ENCODE measurements at regions not wholly inside any gene's neighbourhood (a gene's known extent, or its start where the extent isn't known, plus 50 kb on each side); places are given as distances from the start of the nearest gene placed in this dataset.

DNA sequence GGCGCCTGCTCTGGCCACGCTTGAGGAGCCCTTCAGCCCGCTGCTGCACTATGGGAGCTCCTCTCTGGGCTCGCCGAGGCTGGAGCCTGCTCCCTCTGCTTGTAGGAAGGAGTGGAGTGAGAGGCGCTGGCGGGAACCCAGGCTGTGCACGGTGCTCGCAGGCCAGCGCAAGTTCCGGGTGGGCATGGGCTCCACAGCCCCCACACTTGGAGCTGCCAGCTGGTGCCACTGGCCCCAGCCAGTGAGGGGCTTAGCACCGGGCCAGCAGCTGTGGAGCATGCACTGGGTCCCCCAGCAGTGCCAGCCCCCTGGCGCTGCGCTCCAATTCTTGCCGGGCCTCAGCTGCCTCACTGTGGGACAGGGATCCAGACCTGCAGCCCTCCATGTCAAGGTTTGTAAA lies 122.1 kb upstream of the CD180 start:
- TF ChIP-seq, protein P1, sequence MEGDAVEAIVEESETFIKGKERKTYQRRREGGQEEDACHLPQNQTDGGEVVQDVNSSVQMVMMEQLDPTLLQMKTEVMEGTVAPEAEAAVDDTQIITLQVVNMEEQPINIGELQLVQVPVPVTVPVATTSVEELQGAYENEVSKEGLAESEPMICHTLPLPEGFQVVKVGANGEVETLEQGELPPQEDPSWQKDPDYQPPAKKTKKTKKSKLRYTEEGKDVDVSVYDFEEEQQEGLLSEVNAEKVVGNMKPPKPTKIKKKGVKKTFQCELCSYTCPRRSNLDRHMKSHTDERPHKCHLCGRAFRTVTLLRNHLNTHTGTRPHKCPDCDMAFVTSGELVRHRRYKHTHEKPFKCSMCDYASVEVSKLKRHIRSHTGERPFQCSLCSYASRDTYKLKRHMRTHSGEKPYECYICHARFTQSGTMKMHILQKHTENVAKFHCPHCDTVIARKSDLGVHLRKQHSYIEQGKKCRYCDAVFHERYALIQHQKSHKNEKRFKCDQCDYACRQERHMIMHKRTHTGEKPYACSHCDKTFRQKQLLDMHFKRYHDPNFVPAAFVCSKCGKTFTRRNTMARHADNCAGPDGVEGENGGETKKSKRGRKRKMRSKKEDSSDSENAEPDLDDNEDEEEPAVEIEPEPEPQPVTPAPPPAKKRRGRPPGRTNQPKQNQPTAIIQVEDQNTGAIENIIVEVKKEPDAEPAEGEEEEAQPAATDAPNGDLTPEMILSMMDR (IDR thresholded peaks at IDR 0.05; ENCODE audit: extremely low read depth in 1 of 2, insufficient read depth in 1 of 2, low read depth in 1 of 2, low read length in 2 of 2) = no peak
- no peak for TF ChIP-seq POLR2A (IDR thresholded peaks at IDR 0.05; ENCODE audit: low read depth, low read length)
- TF ChIP-seq POLR2AphosphoS5 (IDR thresholded peaks at IDR 0.05; ENCODE audit: insufficient read depth, low read depth, low read length) = no peak
- no peak for TF ChIP-seq EZH2 (IDR thresholded peaks at IDR 0.05; ENCODE audit: borderline replicate concordance, low read depth, low read length, severe bottlenecking)
- TF ChIP-seq, protein P2, sequence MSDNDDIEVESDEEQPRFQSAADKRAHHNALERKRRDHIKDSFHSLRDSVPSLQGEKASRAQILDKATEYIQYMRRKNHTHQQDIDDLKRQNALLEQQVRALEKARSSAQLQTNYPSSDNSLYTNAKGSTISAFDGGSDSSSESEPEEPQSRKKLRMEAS (IDR thresholded peaks at IDR 0.05; ENCODE audit: insufficient read depth, insufficient read length) = no peak
- TF ChIP-seq FOS (IDR thresholded peaks at IDR 0.05; ENCODE audit: borderline replicate concordance, insufficient read depth, low read length) = no peak
- TF ChIP-seq GATA2 (IDR thresholded peaks at IDR 0.05; ENCODE audit: insufficient read depth, insufficient read length, low read depth, low read length) = no peak

Measured in endothelial cell of umbilical vein (primary cell).